ENCODE measurements at regions not wholly inside any gene's neighbourhood (a gene's known extent, or its start where the extent isn't known, plus 50 kb on each side); places are given as distances from the start of the nearest gene placed in this dataset.
A peak's percentile ranks its signal among the peaks of the same experiment; 100 is the strongest.

GRCh38 chr12:111310076-111310870 lies 58.6 kb downstream of the PHETA1 start:
- peak in 1 of 10 donors; percentile 58 for DNase-seq
- intact Hi-C loops (cut with DNase I), result loop anchor here (5.0 kb wide), 1 partner anchor 418 kb away; no protein-coding TSS in a partner anchor

- no peak for DNase-seq
- intact Hi-C loops (cut with DNase I), result no loop called here
These were observed 59.3 kb downstream of the PHETA1 start for GRCh38 chr12:111309584-111309983.

GRCh38 chr12:111308473-111308872 lies 60.4 kb downstream of the PHETA1 start:
- DNase-seq, result peak in 1 of 10 donors; percentile 58
- intact Hi-C loops (cut with DNase I), result no loop called here

GRCh38 chr12:111304642-111305071 lies 64.2 kb downstream of the PHETA1 start:
- DNase-seq, result peak in 1 of 10 donors; percentile 31
- intact Hi-C loops (cut with DNase I), result no loop called here

- intact Hi-C loops (cut with DNase I), result no loop called here
- DNase-seq, result peak in 1 of 10 donors; percentile 28
These were observed 65.4 kb downstream of the PHETA1 start for GRCh38 chr12:111303531-111303930.

- intact Hi-C loops (cut with DNase I), result loop anchor here (1.0 to 5.0 kb wide), 2 partner anchors 277 to 362 kb away; no protein-coding TSS in a partner anchor
- DNase-seq, result peak in 9 of 10 donors; percentile 50 to 94 (median 67)
These were observed 70.1 kb downstream of the PHETA1 start for GRCh38 chr12:111298582-111299436.

GRCh38 chr12:111297703-111298426 lies 71.0 kb downstream of the PHETA1 start:
- intact Hi-C loops (cut with DNase I), result loop anchor here (5.0 kb wide), 1 partner anchor 276 kb away; no protein-coding TSS in a partner anchor
- no peak for DNase-seq

GRCh38 chr12:111296906-111297463 lies 71.9 kb downstream of the PHETA1 start:
- no peak for DNase-seq
- intact Hi-C loops (cut with DNase I), result loop anchor here (5.0 kb wide), 1 partner anchor 275 kb away; no protein-coding TSS in a partner anchor

GRCh38 chr12:111295176-111295575 lies 73.7 kb downstream of the PHETA1 start:
- intact Hi-C loops (cut with DNase I), result loop anchor here (5.0 kb wide), 1 partner anchor 273 kb away; no protein-coding TSS in a partner anchor
- peak in 1 of 10 donors; percentile 49 for DNase-seq

GRCh38 chr12:111293266-111294009 lies 75.5 kb downstream of the PHETA1 start:
- DNase-seq, result peak in 1 of 10 donors; percentile 51
- intact Hi-C loops (cut with DNase I), result no loop called here

GRCh38 chr12:111291357-111291756 lies 77.5 kb downstream of the PHETA1 start:
- intact Hi-C loops (cut with DNase I), result no loop called here
- DNase-seq, result peak in 1 of 10 donors; percentile 47

- intact Hi-C loops (cut with DNase I), result no loop called here
- peak in 1 of 10 donors; percentile 8 for DNase-seq
These were observed 80.1 kb downstream of the PHETA1 start for GRCh38 chr12:111288771-111289170.

GRCh38 chr12:111287125-111287900 lies 81.6 kb downstream of the PHETA1 start:
- peak in 1 of 10 donors; percentile 41 for DNase-seq
- intact Hi-C loops (cut with DNase I), result no loop called here

GRCh38 chr12:111285200-111285599 lies 83.7 kb downstream of the PHETA1 start:
- DNase-seq, result no peak
- intact Hi-C loops (cut with DNase I), result no loop called here

GRCh38 chr12:111284709-111285108 lies 84.2 kb downstream of the PHETA1 start:
- DNase-seq, result no peak

GRCh38 chr12:111283966-111284365 lies 84.9 kb downstream of the PHETA1 start:
- DNase-seq, result no peak
- intact Hi-C loops (cut with DNase I), result no loop called here

More at GRCh38 chr12:111284709-111285108, 84.2 kb downstream of the PHETA1 start:
- intact Hi-C loops (cut with DNase I), result no loop called here

- intact Hi-C loops (cut with DNase I), result no loop called here
- DNase-seq, result no peak
These were observed 85.4 kb downstream of the PHETA1 start for GRCh38 chr12:111283521-111283920.

- DNase-seq, result no peak
- intact Hi-C loops (cut with DNase I), result no loop called here
These were observed 91.3 kb downstream of the PHETA1 start for GRCh38 chr12:111277570-111277969.

Data from posterior cingulate gyrus (tissue), 11 donors.